Chondrocyte (in vitro differentiated cells): ENCODE measurements at regions not wholly inside any gene's neighbourhood (a gene's known extent, or its start where the extent isn't known, plus 50 kb on each side); places are given as distances from the start of the nearest gene placed in this dataset.

Source experiments
- DNase-seq: peaks from one replicate; pipeline ENCODE4 v3.0.0; 2021; ENCODE audit warnings: mixed read lengths, low spot score
- H3K27ac Mint-ChIP-seq: one replicate; pipeline ENCODE4 v1.8.0; 2021; ENCODE audit warnings: mild to moderate bottlenecking, moderate library complexity, mixed read lengths; ENCODE audit not compliant: unreplicated experiment
- H3K27me3 Mint-ChIP-seq: 2 replicates; pipeline ENCODE4 v1.8.0; 2021; ENCODE audit warnings: low read depth, mixed read lengths
- H3K36me3 Mint-ChIP-seq: 2 replicates; pipeline ENCODE4 v1.8.0; 2021; ENCODE audit warnings: low read depth, mixed read lengths
- H3K4me1 Mint-ChIP-seq: 2 replicates; pipeline ENCODE4 v1.8.0; 2021; ENCODE audit warnings: low read depth, mild to moderate bottlenecking, mixed read lengths
- H3K4me3 Mint-ChIP-seq: one replicate; pipeline ENCODE4 v1.8.0; 2021; ENCODE audit warnings: mild to moderate bottlenecking, moderate library complexity, mixed read lengths; ENCODE audit not compliant: unreplicated experiment
- H3K9me3 Mint-ChIP-seq: 2 replicates; pipeline ENCODE4 v1.8.0; 2021; ENCODE audit warnings: low read depth, mixed read lengths
- CTCF ChIP-seq: fragments of 200-600 bp; sonication (generic); IDR thresholded peaks from 2 replicates; pipeline ENCODE4 v1.5.0; 2021; ENCODE audit warnings: antibody characterized with exemption, mild to moderate bottlenecking, moderate library complexity

GRCh38 chr5:114255260-114255659 lies 106.6 kb upstream of the KCNN2 start:
- no peaks in the 10 kb centered on the region for H3K36me3 Mint-ChIP-seq
- no peak overlapping the region for H3K27ac Mint-ChIP-seq
- H3K27me3 Mint-ChIP-seq: no peaks in the 10 kb centered on the region
- TF ChIP-seq CTCF: no peak
- H3K4me1 Mint-ChIP-seq: peaks cover 28% of the 10 kb centered on the region
- DNase-seq: no peak
- H3K4me3 Mint-ChIP-seq: no peak overlapping the region
- H3K9me3 Mint-ChIP-seq: peaks cover 6% of the 10 kb centered on the region

- TF ChIP-seq CTCF: no peak
- H3K27me3 Mint-ChIP-seq: no peaks in the 10 kb centered on the region
- DNase-seq: no peak
- no peaks in the 10 kb centered on the region for H3K36me3 Mint-ChIP-seq
- H3K9me3 Mint-ChIP-seq: peaks cover 3% of the 10 kb centered on the region
- H3K4me3 Mint-ChIP-seq: no peak overlapping the region
- no peaks in the 10 kb centered on the region for H3K4me1 Mint-ChIP-seq
- no peak overlapping the region for H3K27ac Mint-ChIP-seq
Measured at GRCh38 chr5:114261989-114262388, 99.9 kb upstream of the KCNN2 start.

GRCh38 chr5:114265432-114266060 lies 96.3 kb upstream of the KCNN2 start:
- H3K36me3 Mint-ChIP-seq: no peaks in the 10 kb centered on the region
- TF ChIP-seq CTCF: no peak
- H3K27ac Mint-ChIP-seq: no peak overlapping the region

GRCh38 chr5:114266374-114266773 lies 95.5 kb upstream of the KCNN2 start:
- Mint-ChIP-seq H3K4me1 (no peaks in the 10 kb centered on the region), H3K27ac (no peak overlapping the region), H3K27me3 (no peaks in the 10 kb centered on the region), H3K9me3 (no peaks in the 10 kb centered on the region), H3K4me3 (no peak overlapping the region), H3K36me3 (no peaks in the 10 kb centered on the region)
- DNase-seq: no peak
- TF ChIP-seq CTCF: no peak

More at GRCh38 chr5:114265432-114266060, 96.3 kb upstream of the KCNN2 start:
- no peaks in the 10 kb centered on the region for H3K4me1 Mint-ChIP-seq
- no peak overlapping the region for H3K4me3 Mint-ChIP-seq
- H3K27me3 Mint-ChIP-seq: no peaks in the 10 kb centered on the region
- DNase-seq: no peak
- no peaks in the 10 kb centered on the region for H3K9me3 Mint-ChIP-seq

GRCh38 chr5:114296191-114296590 lies 65.7 kb upstream of the KCNN2 start:
- no peak overlapping the region for H3K27ac Mint-ChIP-seq

More at GRCh38 chr5:114296191-114296590, 65.7 kb upstream of the KCNN2 start:
- peaks cover 8% of the 10 kb centered on the region for H3K9me3 Mint-ChIP-seq
- no peak for DNase-seq
- H3K27me3 Mint-ChIP-seq: peaks cover 10% of the 10 kb centered on the region
- no peak for TF ChIP-seq CTCF
- no peaks in the 10 kb centered on the region for H3K4me1 Mint-ChIP-seq
- H3K4me3 Mint-ChIP-seq: no peak overlapping the region
- H3K36me3 Mint-ChIP-seq: peaks cover 2% of the 10 kb centered on the region
